OCI-LY7 (cell line): ENCODE measurements at regions not wholly inside any gene's neighbourhood (a gene's known extent, or its start where the extent isn't known, plus 50 kb on each side); places are given as distances from the start of the nearest gene placed in this dataset.

Experiments used
- CTCF ChIP-seq: fragments of 200-600 bp; sonication (generic); conservative IDR thresholded peaks from 2 replicates; pipeline ENCODE4 v1.5.1; 2014; ENCODE audit warnings: mild to moderate bottlenecking, antibody characterized with exemption, low read length, moderate library complexity, mixed read lengths
- EZH2phosphoT487 ChIP-seq: fragments of 200-600 bp; sonication (generic); IDR thresholded peaks from 2 replicates; pipeline ENCODE4 v1.6.1; 2018; ENCODE audit warnings: low read depth, borderline replicate concordance, mild to moderate bottlenecking, mixed run types, antibody characterized with exemption, low read length, moderate library complexity, mixed read lengths

GRCh38 chr13:69283837-69284236 is 823.8 kb upstream of the ATXN8OS start:
- TF ChIP-seq CTCF (no peak), EZH2phosphoT487 (no peak)
